HFFc6 (cell line): ENCODE measurements at regions not wholly inside any gene's neighbourhood (a gene's known extent, or its start where the extent isn't known, plus 50 kb on each side); places are given as distances from the start of the nearest gene placed in this dataset.

Source experiments
- DNase-seq: peaks from one replicate; pipeline ENCODE4 v3.0.0-alpha.2; 2018
- H3K27ac Mint-ChIP-seq: 2 replicates; pipeline ENCODE4 v1.8.0; 2020; ENCODE audit warnings: mild to moderate bottlenecking, mixed read lengths
- H3K27me3 Mint-ChIP-seq: 2 replicates; pipeline ENCODE4 v1.8.0; 2021; ENCODE audit warnings: mild to moderate bottlenecking, moderate library complexity, mixed read lengths; ENCODE audit not compliant: insufficient read depth
- H3K36me3 Mint-ChIP-seq: 2 replicates; pipeline ENCODE4 v1.8.0; 2021; ENCODE audit warnings: low read depth, mixed read lengths
- H3K4me1 Mint-ChIP-seq: 2 replicates; pipeline ENCODE4 v1.8.0; 2020; ENCODE audit warnings: low read depth, mixed read lengths
- H3K4me3 Mint-ChIP-seq: 2 replicates; pipeline ENCODE4 v1.8.0; 2020; ENCODE audit warnings: mild to moderate bottlenecking, moderate library complexity, mixed read lengths
- H3K9me3 Mint-ChIP-seq: 2 replicates; pipeline ENCODE4 v1.8.0; 2020; ENCODE audit warnings: mild to moderate bottlenecking, mixed read lengths
- TF ChIP-seq, protein P1 (sequence below): fragments of 200-600 bp; sonication (generic); IDR thresholded peaks from 2 replicates; pipeline ENCODE4 v1.5.0; 2021; ENCODE audit warnings: antibody characterized with exemption, mild to moderate bottlenecking

DNA sequence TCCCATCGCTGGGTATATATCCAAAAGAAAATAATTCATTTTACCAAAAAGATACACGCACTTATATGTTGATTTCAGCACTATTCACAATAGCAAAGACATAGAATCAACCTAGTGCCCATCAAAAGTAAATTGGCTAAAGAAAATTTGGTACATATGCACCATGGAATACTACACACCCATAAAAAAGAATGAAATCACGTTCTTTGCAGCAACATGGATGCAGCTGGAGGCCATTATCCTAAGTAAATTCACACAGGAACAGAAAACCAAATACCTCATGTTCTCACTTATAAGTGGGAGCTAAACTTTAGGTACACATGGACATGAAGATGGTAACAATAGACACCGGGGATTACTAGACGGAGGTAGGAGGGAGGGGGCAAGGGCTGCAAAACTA, 50.0 kb upstream of the ZNF644 start:
- H3K9me3 Mint-ChIP-seq = peaks cover 8% of the 10 kb centered on the region; the same call in 1 of the 2 replicates
- H3K27ac Mint-ChIP-seq = no peak overlapping the region
- TF ChIP-seq, protein P1, sequence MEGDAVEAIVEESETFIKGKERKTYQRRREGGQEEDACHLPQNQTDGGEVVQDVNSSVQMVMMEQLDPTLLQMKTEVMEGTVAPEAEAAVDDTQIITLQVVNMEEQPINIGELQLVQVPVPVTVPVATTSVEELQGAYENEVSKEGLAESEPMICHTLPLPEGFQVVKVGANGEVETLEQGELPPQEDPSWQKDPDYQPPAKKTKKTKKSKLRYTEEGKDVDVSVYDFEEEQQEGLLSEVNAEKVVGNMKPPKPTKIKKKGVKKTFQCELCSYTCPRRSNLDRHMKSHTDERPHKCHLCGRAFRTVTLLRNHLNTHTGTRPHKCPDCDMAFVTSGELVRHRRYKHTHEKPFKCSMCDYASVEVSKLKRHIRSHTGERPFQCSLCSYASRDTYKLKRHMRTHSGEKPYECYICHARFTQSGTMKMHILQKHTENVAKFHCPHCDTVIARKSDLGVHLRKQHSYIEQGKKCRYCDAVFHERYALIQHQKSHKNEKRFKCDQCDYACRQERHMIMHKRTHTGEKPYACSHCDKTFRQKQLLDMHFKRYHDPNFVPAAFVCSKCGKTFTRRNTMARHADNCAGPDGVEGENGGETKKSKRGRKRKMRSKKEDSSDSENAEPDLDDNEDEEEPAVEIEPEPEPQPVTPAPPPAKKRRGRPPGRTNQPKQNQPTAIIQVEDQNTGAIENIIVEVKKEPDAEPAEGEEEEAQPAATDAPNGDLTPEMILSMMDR = no peak
- no peak overlapping the region for H3K4me3 Mint-ChIP-seq
- 0 out of 2 replicates have a peak, but pooled peaks cover 3% of the 10 kb centered on the region for H3K36me3 Mint-ChIP-seq
- DNase-seq = no peak
- H3K4me1 Mint-ChIP-seq = peaks cover 12% of the 10 kb centered on the region; the same call in 1 of the 2 replicates
- peaks cover 2% of the 10 kb centered on the region for H3K27me3 Mint-ChIP-seq
